Esophagus squamous epithelium (tissue), 4 donors: ENCODE measurements at regions not wholly inside any gene's neighbourhood (a gene's known extent, or its start where the extent isn't known, plus 50 kb on each side); places are given as distances from the start of the nearest gene placed in this dataset.

Experiments
- CTCF ChIP-seq, 6 experiments: fragments of 450-650 bp in 4 of 6; fragments of 200-600 bp in 2 of 6; sonication (generic) in 2 of 6; IDR thresholded peaks; one replicate each; pipeline ENCODE4 v1.5.1; 2016 to 2019; ENCODE audit warnings: antibody characterized with exemption in 6 of 6, mild to moderate bottlenecking in 4 of 6, moderate library complexity in 4 of 6
- POLR2A ChIP-seq, 4 donors: fragments of 450-650 bp; IDR thresholded peaks; one replicate each; pipeline ENCODE4 v1.6.1; 2017; ENCODE audit warnings: antibody characterized with exemption in 4 of 4, mild to moderate bottlenecking in 4 of 4, moderate library complexity in 3 of 4

- TF ChIP-seq POLR2A (IDR thresholded peaks at IDR 0.05) = no peak
- TF ChIP-seq CTCF (IDR thresholded peaks at IDR 0.05) = no peak
Measured at GRCh38 chr7:13174991-13175390, 487.6 kb downstream of the ARL4A start.
